AG04450 (cell line): ENCODE measurements at regions not wholly inside any gene's neighbourhood (a gene's known extent, or its start where the extent isn't known, plus 50 kb on each side); places are given as distances from the start of the nearest gene placed in this dataset.
"Not testable (repeated sequence)": the region's sequence is repeated elsewhere in the genome, so short reads cannot be mapped to it uniquely, and the experiment has no call there.

Source experiments
- CTCF ChIA-PET: fragments of 300-600, 350-600 bp; formaldehyde crosslinking; extraction: SDS; loops from one replicate; lab custom pipeline; 2022; ENCODE audit warnings: antibody characterized with exemption, inconsistent platforms; lab: Charles Lee
- POLR2A ChIA-PET: fragments of 350-600 bp; formaldehyde crosslinking; extraction: SDS; loops from one replicate; lab custom pipeline; 2021; ENCODE audit warnings: antibody characterized with exemption, inconsistent platforms; lab: Yijun Ruan, JAX
- DNase-seq: peaks from one replicate; pipeline ENCODE4 v3.0.0-alpha.2; 2011; ENCODE audit warnings: low read depth, low spot score
- H3K27ac ChIP-seq: one replicate; pipeline ENCODE4 v1.5.1; 2012; ENCODE audit warnings: low read depth, low read length, control low read depth
- H3K27me3 ChIP-seq: one replicate; pipeline ENCODE4 v1.6.0; 2012; ENCODE audit warnings: low read length; ENCODE audit not compliant: control insufficient read depth, insufficient read depth
- H3K4me3 ChIP-seq: 2 replicates; pipeline ENCODE4 v1.5.1; 2011; ENCODE audit warnings: mild to moderate bottlenecking, low read depth, low read length, control low read depth
- H3K9me3 ChIP-seq: 2 replicates; pipeline ENCODE4 v1.5.1; 2012; ENCODE audit warnings: low read length; ENCODE audit not compliant: control insufficient read depth, insufficient read depth

GRCh38 chr5:34296759-34297158 is 253.7 kb upstream of the C1QTNF3 start:
- H3K4me3 ChIP-seq, H3K9me3 ChIP-seq, H3K27me3 ChIP-seq, DNase-seq, CTCF ChIA-PET, H3K27ac ChIP-seq, POLR2A ChIA-PET: not testable (repeated sequence)

- not testable (repeated sequence) for H3K27ac ChIP-seq, H3K27me3 ChIP-seq
Measured at GRCh38 chr5:34329201-34329600, 286.2 kb upstream of the C1QTNF3 start.

DNA sequence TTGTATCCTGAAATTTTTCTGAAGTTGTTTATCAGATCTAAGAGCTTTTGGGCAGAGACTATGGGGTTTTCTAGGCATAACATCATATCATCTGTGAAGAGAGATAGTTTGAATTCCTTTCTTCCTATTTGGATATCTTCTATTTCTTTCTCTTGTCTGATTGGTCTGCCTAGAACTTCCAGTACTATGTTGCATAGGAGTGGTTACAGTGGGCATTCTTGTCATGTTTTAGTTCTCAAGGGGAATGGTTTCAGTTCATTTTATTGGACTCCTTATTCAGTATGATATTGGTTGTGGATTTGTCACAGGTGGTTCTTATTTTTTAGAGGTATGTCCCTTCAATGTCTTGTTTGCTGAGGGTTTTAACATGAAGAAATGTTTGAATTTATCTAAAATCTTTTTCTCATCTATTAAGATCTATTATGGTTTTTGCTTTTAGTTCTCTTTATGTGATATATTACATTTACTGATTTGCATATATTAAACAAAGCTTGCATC is 286.6 kb upstream of the C1QTNF3 start:
- POLR2A ChIA-PET, H3K27ac ChIP-seq, DNase-seq, H3K27me3 ChIP-seq, H3K4me3 ChIP-seq, CTCF ChIA-PET, H3K9me3 ChIP-seq: not testable (repeated sequence)

More at GRCh38 chr5:34329201-34329600, 286.2 kb upstream of the C1QTNF3 start:
- H3K9me3 ChIP-seq, POLR2A ChIA-PET, H3K4me3 ChIP-seq, CTCF ChIA-PET, DNase-seq: not testable (repeated sequence)

GRCh38 chr5:34331928-34332454 is 289.0 kb upstream of the C1QTNF3 start:
- H3K27ac ChIP-seq, H3K9me3 ChIP-seq, H3K27me3 ChIP-seq, DNase-seq, CTCF ChIA-PET, POLR2A ChIA-PET, H3K4me3 ChIP-seq: not testable (repeated sequence)

- POLR2A ChIA-PET, H3K9me3 ChIP-seq: not testable (repeated sequence)
Measured at GRCh38 chr5:34339408-34340001, 296.5 kb upstream of the C1QTNF3 start.

DNA sequence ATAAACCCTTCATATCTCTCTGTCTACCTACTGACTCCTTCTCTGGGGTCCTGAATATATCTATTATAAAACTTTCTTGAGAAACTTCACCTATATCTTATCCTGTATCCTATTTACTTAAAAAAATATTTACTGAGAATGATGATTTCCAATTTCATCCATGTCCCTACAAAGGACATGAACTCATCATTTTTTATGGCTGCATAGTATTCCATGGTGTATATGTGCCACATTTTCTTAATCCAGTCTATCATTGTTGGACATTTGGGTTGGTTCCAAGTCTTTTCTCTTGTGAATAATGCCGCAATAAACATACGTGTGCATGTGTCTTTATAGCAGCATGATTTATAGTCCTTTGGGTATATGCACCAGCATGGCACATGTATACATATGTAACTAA is 301.7 kb upstream of the RAI14 start:
- DNase-seq, H3K4me3 ChIP-seq, H3K9me3 ChIP-seq, H3K27me3 ChIP-seq, H3K27ac ChIP-seq, CTCF ChIA-PET, POLR2A ChIA-PET: not testable (repeated sequence)

More at GRCh38 chr5:34339408-34340001, 296.5 kb upstream of the C1QTNF3 start:
- H3K27me3 ChIP-seq, DNase-seq, H3K27ac ChIP-seq, CTCF ChIA-PET, H3K4me3 ChIP-seq: not testable (repeated sequence)

DNA sequence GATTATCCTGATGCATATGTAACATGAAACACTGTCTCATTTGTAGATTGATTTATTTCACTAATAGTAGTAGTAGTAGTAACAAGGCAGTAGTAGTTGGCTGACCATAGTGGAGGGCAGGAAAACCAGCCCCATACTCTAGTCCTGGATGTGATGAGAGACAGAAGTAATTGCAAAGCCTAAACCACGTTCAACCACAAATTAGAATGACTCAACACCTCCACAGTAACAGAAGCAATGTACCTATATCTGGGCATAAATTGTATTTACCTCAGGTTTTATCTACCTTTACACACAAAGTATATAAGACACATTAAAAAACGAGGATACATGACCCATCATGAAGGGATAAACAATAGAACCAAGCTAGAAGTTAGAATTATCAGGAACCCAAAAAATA is 284.7 kb upstream of the RAI14 start:
- POLR2A ChIA-PET, DNase-seq, H3K4me3 ChIP-seq, H3K9me3 ChIP-seq, H3K27ac ChIP-seq, CTCF ChIA-PET, H3K27me3 ChIP-seq: not testable (repeated sequence)

DNA sequence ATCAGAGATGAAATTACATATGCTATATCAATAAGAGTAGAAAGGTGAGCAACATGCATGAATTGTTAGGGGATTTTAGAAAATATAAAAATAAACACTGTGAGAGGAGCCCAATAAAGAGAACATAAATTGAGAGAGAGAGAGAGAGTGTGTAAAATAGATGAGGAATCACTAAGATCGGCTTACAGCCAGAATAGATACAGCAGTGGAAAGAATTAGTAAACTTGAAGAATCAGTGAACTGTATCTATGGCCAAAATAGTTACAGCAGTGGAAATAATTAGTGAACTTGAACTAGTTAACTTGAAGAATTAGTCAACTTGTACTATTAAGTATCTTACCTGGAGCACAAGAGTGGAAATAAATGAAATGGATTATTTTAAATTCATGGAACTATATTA is 284.3 kb upstream of the RAI14 start:
- CTCF ChIA-PET, H3K27ac ChIP-seq, POLR2A ChIA-PET, DNase-seq, H3K27me3 ChIP-seq, H3K4me3 ChIP-seq, H3K9me3 ChIP-seq: not testable (repeated sequence)

DNA sequence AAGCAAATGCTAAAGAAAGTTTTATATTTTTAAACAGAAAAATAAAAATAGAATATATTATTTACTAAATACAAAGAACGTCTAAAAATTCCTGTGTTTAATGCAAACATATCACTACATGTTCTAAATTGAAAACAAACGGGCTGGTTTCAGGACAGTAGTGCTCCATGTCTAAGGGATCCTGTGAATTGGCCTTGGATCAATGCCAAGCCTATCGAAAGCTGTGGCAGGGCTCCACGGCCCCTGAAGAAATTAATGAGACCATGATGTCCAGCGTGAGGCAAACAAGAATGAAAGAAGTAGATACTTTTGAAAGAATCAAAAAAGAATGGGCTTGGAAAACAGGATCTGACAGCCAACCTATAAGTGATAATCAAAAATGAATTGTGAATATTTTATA is 283.4 kb upstream of the RAI14 start:
- H3K27me3 ChIP-seq, H3K4me3 ChIP-seq, DNase-seq, H3K9me3 ChIP-seq, POLR2A ChIA-PET, H3K27ac ChIP-seq, CTCF ChIA-PET: not testable (repeated sequence)

DNA sequence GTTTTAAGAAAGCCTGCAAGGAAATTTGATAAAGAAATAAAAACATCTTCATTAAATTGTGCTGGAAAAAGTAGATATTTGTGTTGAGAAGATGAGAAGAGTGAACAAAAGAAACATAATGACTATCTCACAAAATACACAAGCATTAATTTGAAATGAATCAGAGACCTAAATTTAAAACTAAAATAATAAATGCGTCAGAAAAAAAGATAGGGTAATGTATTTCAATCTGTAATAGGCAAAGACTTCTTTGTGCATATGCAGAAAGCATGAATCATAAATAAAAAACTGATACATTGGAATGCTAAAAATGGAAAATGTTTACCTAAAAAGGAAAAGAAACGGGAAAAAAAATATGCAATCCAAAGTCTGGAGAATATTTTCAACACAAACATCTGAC is 278.5 kb upstream of the RAI14 start:
- H3K4me3 ChIP-seq, POLR2A ChIA-PET, H3K27me3 ChIP-seq, DNase-seq, H3K27ac ChIP-seq, H3K9me3 ChIP-seq, CTCF ChIA-PET: not testable (repeated sequence)

GRCh38 chr5:34378498-34378897 is 277.6 kb upstream of the RAI14 start:
- DNase-seq, POLR2A ChIA-PET: not testable (repeated sequence)

GRCh38 chr5:34388754-34389153 is 267.4 kb upstream of the RAI14 start:
- H3K9me3 ChIP-seq, POLR2A ChIA-PET, CTCF ChIA-PET, H3K27me3 ChIP-seq, DNase-seq, H3K4me3 ChIP-seq, H3K27ac ChIP-seq: not testable (repeated sequence)

More at GRCh38 chr5:34378498-34378897, 277.6 kb upstream of the RAI14 start:
- H3K4me3 ChIP-seq, H3K27me3 ChIP-seq, H3K9me3 ChIP-seq, CTCF ChIA-PET, H3K27ac ChIP-seq: not testable (repeated sequence)
